OCI-LY3 (cell line): ENCODE measurements at regions not wholly inside any gene's neighbourhood (a gene's known extent, or its start where the extent isn't known, plus 50 kb on each side); places are given as distances from the start of the nearest gene placed in this dataset.
"Not testable (repeated sequence)": the region's sequence is repeated elsewhere in the genome, so short reads cannot be mapped to it uniquely, and the experiment has no call there.

ENCODE experiments used
- H2AFZ ChIP-seq: fragments of 200-600, 300-600 bp; shearing (Covaris generic); 2 replicates; pipeline ENCODE4 v1.6.0; 2014; ENCODE audit warnings: antibody characterized with exemption, low read depth, low read length
- H3K27ac ChIP-seq: fragments of 200-600, 300-600 bp; sonication (generic); 2 replicates; pipeline ENCODE4 v1.5.1; 2014; ENCODE audit warnings: mild to moderate bottlenecking, low read length, moderate library complexity, mixed read lengths
- H3K27me3 ChIP-seq: fragments of 200-600, 300-600 bp; sonication (generic); 2 replicates; pipeline ENCODE4 v1.6.1; 2014; ENCODE audit warnings: low read depth, low read length, mixed read lengths
- H3K36me3 ChIP-seq: fragments of 200-600, 300-600 bp; sonication (generic); replicated peaks from 2 replicates; pipeline ENCODE3; 2014; ENCODE audit warnings: low read depth, low read length, mixed read lengths
- H3K4me1 ChIP-seq: fragments of 300-600, 200-600 bp; sonication (generic); 2 replicates; pipeline ENCODE4 v1.6.1; 2014; ENCODE audit warnings: low read length, mixed read lengths
- H3K4me2 ChIP-seq: fragments of 200-600, 300-600 bp; sonication (generic); 2 replicates; pipeline ENCODE4 v1.6.1; 2014; ENCODE audit warnings: low read length, mixed read lengths
- H3K4me3 ChIP-seq: fragments of 300-600, 200-600 bp; sonication (generic); 2 replicates; pipeline ENCODE4 v1.5.1; 2014; ENCODE audit warnings: antibody characterized with exemption, mild to moderate bottlenecking, low read length, moderate library complexity
- H3K79me2 ChIP-seq: fragments of 300-600, 200-600 bp; shearing (Covaris generic); 2 replicates; pipeline ENCODE4 v1.6.1; 2014; ENCODE audit warnings: mild to moderate bottlenecking, low read length, mixed read lengths
- H3K9ac ChIP-seq: fragments of 300-600, 200-600 bp; shearing (Covaris generic); 2 replicates; pipeline ENCODE4 v1.6.0; 2014; ENCODE audit warnings: mild to moderate bottlenecking, low read length, moderate library complexity
- H3K9me3 ChIP-seq: fragments of 200-600, 300-600 bp; shearing (Covaris generic); 2 replicates; pipeline ENCODE4 v1.6.1; 2014; ENCODE audit warnings: low read length, mixed read lengths; ENCODE audit not compliant: insufficient read depth
- H4K20me1 ChIP-seq: fragments of 200-600, 300-600 bp; sonication (generic); 2 replicates; pipeline ENCODE4 v1.6.1; 2016; ENCODE audit warnings: low read length, mixed read lengths; ENCODE audit not compliant: insufficient read depth
- EZH2phosphoT487 ChIP-seq: fragments of 200-600 bp; shearing (Covaris generic); IDR thresholded peaks from 2 replicates; pipeline ENCODE4 v1.6.1; 2018; ENCODE audit warnings: antibody characterized with exemption, mixed run types, low read depth
- TF ChIP-seq, protein P1 (sequence below): fragments of 200-600, 300-600 bp; sonication (generic); IDR thresholded peaks from 2 replicates; pipeline ENCODE4 v1.5.1; 2014; ENCODE audit warnings: antibody characterized with exemption, low read length, low read depth

DNA sequence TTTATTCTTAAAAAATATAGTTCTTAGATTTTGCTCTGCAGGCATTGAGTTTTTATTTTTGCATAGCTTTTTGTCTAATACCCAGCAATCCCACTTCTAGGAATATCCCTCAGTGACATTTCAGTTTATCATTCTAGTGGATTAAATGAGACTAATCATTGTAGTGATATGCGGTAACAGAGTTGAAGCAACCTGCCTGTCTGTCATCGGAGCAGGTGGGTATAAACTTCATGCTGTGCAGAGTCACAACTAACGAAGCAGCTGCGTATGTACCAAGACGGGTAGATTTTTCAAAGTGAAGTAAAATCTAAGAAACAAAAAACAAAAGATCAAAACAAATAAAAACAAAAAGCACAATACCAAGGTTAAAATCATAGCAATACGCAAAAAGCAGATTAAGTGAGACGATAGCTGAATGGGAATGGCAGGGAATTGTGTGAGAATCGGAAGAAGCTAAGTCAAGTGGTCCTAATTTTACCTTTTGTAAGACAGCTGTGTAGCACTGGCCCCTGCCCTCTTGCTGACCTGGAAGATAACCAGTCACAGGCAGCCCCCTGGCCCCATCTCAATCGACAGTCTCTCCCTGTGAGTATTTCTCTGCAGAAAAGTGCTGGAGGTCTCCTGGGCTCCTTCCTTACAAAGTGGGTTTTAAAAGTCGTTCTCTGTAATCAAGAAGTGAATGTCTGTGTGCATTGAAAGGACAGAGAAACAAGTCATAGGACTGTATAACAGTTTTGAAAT, 169.2 kb downstream of the OR2B2 start:
- no peaks in the 10 kb centered on the region for H3K27me3 ChIP-seq
- 0 out of 2 replicates have a peak, but pooled peaks cover 2% of the 10 kb centered on the region for H3K4me1 ChIP-seq
- no peak overlapping the region for H3K4me3 ChIP-seq
- H3K4me2 ChIP-seq: no peak overlapping the region
- H2AFZ ChIP-seq: no peak overlapping the region
- no peak overlapping the region for H3K9ac ChIP-seq
- no peaks in the 10 kb centered on the region for H4K20me1 ChIP-seq
- no peak overlapping the region for H3K27ac ChIP-seq
- no peaks in the 10 kb centered on the region for H3K36me3 ChIP-seq
- no peaks in the 10 kb centered on the region for H3K9me3 ChIP-seq
- H3K79me2 ChIP-seq: no peaks in the 10 kb centered on the region
- TF ChIP-seq EZH2phosphoT487: no peak
- TF ChIP-seq, protein P1, sequence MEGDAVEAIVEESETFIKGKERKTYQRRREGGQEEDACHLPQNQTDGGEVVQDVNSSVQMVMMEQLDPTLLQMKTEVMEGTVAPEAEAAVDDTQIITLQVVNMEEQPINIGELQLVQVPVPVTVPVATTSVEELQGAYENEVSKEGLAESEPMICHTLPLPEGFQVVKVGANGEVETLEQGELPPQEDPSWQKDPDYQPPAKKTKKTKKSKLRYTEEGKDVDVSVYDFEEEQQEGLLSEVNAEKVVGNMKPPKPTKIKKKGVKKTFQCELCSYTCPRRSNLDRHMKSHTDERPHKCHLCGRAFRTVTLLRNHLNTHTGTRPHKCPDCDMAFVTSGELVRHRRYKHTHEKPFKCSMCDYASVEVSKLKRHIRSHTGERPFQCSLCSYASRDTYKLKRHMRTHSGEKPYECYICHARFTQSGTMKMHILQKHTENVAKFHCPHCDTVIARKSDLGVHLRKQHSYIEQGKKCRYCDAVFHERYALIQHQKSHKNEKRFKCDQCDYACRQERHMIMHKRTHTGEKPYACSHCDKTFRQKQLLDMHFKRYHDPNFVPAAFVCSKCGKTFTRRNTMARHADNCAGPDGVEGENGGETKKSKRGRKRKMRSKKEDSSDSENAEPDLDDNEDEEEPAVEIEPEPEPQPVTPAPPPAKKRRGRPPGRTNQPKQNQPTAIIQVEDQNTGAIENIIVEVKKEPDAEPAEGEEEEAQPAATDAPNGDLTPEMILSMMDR: no peak

DNA sequence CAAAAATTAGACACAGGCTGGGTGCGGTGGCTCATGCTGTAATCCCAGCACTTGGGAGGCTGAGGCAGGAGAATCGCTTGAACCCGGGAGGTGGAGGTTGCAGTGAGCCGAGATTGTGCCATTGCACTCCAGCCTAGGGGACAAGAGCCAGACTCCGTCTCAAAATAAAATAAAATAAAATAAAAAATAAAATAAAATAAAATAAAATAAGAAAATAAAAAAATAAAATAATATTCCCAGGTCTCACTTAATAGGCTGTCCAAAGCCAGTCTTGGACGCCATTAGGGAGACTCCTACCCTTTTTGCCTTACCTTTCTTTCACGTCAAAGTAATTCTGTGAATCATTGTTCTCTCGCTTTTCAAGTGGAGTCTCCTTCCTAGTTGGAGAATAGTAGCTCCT, 172.3 kb downstream of the OR2B2 start:
- not testable (repeated sequence) for H3K4me3 ChIP-seq, H3K4me2 ChIP-seq, H3K4me1 ChIP-seq, H3K27me3 ChIP-seq, H2AFZ ChIP-seq, H3K9me3 ChIP-seq, H4K20me1 ChIP-seq, H3K36me3 ChIP-seq, H3K79me2 ChIP-seq, H3K9ac ChIP-seq, H3K27ac ChIP-seq

DNA sequence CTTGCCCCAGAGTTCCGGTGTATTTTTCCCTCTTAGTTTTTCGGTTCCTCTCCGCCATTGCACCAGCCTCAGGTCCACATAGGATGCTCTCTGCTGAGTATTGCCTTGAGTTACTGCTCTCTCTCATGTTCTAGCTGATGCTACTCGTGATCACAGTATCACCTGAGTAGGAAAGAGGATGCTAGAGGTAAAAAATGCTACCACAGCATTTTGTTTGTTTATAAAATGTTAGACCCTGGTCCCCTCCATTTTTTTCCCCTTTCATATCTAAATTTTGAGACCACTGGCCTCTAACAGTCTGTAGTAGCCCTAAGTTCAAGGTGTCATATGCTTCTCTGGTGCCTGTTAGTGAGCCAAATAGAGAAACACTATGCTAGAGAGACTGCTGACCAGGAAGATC, 175.5 kb downstream of the OR2B2 start:
- no peak overlapping the region for H3K9ac ChIP-seq
- H3K27me3 ChIP-seq: no peaks in the 10 kb centered on the region
- H4K20me1 ChIP-seq: no peaks in the 10 kb centered on the region
- TF ChIP-seq, protein P1: no peak
- TF ChIP-seq EZH2phosphoT487: no peak
- H3K9me3 ChIP-seq: no peaks in the 10 kb centered on the region
- no peak overlapping the region for H3K4me3 ChIP-seq
- H2AFZ ChIP-seq: no peak overlapping the region
- no peak overlapping the region for H3K4me2 ChIP-seq
- no peaks in the 10 kb centered on the region for H3K36me3 ChIP-seq
- H3K4me1 ChIP-seq: no peaks in the 10 kb centered on the region
- H3K27ac ChIP-seq: no peak overlapping the region
- no peaks in the 10 kb centered on the region for H3K79me2 ChIP-seq

DNA sequence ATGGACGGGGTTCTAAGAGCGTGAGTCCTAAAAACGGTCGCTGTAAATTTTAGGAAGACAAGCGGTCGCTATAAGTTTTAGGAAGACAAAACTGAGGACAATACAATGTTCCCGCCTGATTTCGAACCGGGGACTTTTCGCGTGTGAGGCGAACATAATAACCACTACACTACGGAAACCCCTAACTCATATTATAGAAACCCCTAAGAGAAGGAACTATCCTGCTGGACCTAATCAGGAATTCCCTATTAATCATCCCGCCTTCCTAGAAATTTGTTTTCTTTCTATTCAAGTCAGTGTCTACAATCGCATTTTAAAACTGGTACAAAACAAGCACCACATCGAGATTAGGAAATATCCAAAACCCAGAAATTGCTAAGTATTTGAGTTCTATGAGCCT, 183.8 kb downstream of the OR2B2 start:
- Histone ChIP-seq H3K4me2 (no peak overlapping the region), H3K4me1 (no peaks in the 10 kb centered on the region), H3K79me2 (no peaks in the 10 kb centered on the region), H3K9me3 (no peaks in the 10 kb centered on the region), H3K9ac (no peak overlapping the region), H3K27me3 (no peaks in the 10 kb centered on the region), H3K27ac (no peak overlapping the region), H2AFZ (no peak overlapping the region), H4K20me1 (no peaks in the 10 kb centered on the region), H3K4me3 (no peak overlapping the region), H3K36me3 (no peaks in the 10 kb centered on the region)
- no peak for TF ChIP-seq EZH2phosphoT487
- TF ChIP-seq, protein P1: no peak
